ENCODE measurements at regions not wholly inside any gene's neighbourhood (a gene's known extent, or its start where the extent isn't known, plus 50 kb on each side); places are given as distances from the start of the nearest gene placed in this dataset.

GRCh38 chr2:238517209-238517608, 90.5 kb downstream of the ASB1 start:
- no peak for TF ChIP-seq CTCF (IDR thresholded peaks at IDR 0.05)
- no peak for TF ChIP-seq POLR2A (IDR thresholded peaks at IDR 0.05)

Data from uterus (tissue), 2 donors.